Testis (tissue), 2 donors: ENCODE measurements at regions not wholly inside any gene's neighbourhood (a gene's known extent, or its start where the extent isn't known, plus 50 kb on each side); places are given as distances from the start of the nearest gene placed in this dataset.
"Not testable (repeated sequence)": the region's sequence is repeated elsewhere in the genome, so short reads cannot be mapped to it uniquely, and the experiment has no call there.

Source experiments
- POLR2A ChIP-seq: fragments of 450-650 bp; IDR thresholded peaks from one replicate; pipeline ENCODE4 v1.6.1; 2017; ENCODE audit warnings: antibody characterized with exemption, mild to moderate bottlenecking, moderate library complexity
- TF ChIP-seq, protein P1 (sequence below), 3 experiments: fragments of 450-650 bp in 2 of 3; fragments of 200-600 bp in 1 of 3; sonication (generic) in 1 of 3; IDR thresholded peaks; one replicate each; pipeline ENCODE4 v1.5.1; 2016 to 2019; ENCODE audit warnings: antibody characterized with exemption in 3 of 3, mild to moderate bottlenecking in 2 of 3, moderate library complexity in 1 of 3

DNA sequence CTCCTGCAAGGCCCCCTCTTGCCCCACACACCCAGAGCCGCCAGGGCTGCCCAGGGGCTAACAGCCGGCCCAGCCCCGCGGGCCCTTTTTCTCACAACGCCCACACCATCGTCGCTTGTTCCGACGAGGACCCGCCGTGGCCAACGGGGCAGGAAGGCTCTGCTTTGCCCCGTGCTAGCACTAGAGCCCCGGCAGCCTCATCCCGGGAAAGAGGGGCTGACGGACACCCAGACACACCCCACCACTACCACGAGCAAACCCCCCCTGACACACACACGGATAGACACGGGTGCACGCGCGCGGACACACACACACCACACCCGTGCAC, 443.2 kb upstream of the DEFB115 start:
- TF ChIP-seq POLR2A: not testable (repeated sequence)
- TF ChIP-seq, protein P1, sequence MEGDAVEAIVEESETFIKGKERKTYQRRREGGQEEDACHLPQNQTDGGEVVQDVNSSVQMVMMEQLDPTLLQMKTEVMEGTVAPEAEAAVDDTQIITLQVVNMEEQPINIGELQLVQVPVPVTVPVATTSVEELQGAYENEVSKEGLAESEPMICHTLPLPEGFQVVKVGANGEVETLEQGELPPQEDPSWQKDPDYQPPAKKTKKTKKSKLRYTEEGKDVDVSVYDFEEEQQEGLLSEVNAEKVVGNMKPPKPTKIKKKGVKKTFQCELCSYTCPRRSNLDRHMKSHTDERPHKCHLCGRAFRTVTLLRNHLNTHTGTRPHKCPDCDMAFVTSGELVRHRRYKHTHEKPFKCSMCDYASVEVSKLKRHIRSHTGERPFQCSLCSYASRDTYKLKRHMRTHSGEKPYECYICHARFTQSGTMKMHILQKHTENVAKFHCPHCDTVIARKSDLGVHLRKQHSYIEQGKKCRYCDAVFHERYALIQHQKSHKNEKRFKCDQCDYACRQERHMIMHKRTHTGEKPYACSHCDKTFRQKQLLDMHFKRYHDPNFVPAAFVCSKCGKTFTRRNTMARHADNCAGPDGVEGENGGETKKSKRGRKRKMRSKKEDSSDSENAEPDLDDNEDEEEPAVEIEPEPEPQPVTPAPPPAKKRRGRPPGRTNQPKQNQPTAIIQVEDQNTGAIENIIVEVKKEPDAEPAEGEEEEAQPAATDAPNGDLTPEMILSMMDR (IDR thresholded peaks at IDR 0.05): not testable (repeated sequence)
